GM19397 (cell line): ENCODE measurements at regions not wholly inside any gene's neighbourhood (a gene's known extent, or its start where the extent isn't known, plus 50 kb on each side); places are given as distances from the start of the nearest gene placed in this dataset.
"Not testable (repeated sequence)": the region's sequence is repeated elsewhere in the genome, so short reads cannot be mapped to it uniquely, and the experiment has no call there.

Experiments
- ATAC-seq: cut with Tn5 transposase; IDR thresholded peaks from one replicate; pipeline ENCODE4 v1.9.1; 2021; ENCODE audit warnings: mild to moderate bottlenecking, moderate library complexity; ENCODE audit not compliant: unreplicated experiment

DNA sequence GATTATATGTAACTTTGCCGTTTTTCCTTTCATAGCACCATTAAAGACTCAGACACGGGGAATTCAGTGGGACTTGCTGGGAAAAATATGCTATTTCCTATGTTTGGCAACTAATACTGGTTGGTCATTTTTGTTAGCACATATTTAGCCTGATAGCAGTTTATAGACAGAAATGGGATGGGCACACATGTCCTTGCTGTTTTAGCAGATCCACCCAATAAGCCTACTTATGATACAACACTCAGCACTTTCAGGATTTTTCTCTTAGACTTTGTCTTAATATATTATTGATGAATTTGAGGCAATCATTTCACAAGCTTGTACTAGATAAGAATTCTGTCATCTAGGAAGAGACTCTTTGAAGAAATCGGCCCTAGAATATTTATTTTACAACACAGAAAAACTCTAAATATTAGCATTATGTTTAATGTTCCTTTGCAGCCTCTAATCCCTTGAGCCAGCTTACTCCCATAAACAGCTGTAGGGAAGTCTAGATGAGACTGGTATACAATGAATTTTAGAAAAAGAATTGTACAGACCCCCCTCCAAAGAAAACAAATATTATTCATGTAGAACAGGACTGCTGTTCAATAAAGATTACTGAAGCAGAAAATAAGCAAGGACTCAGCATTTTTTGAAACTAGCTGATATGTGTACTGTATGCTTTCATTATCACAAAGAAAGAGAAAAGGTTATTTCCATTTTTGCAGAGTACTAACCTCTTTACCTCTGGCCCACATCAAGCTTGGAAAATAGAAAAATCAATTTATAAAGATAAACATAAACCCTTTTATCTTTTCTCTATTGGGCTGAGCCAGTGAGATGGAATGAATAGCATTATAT, 656.8 kb upstream of the SGO1 start:
- ATAC-seq, result no peak

DNA sequence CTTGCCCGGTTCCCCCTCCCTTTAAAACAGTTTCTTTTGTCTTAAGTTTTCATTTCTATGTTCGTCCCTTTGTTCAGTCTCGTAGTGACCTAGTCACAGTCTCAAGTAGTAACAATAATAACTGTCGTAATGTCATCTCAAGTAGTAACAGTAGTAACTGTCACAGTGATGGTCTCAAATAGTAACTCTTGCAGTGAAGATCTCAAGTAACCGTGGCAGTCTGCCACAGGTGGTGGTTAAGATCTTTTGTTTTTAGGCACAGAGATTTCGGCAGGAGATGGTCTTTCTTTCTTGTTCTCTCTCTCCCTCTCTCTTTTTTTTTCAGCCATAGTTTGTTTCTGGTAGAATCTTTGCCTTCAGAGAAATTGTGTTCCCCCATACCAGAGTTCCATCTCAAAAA, 656.0 kb upstream of the SGO1 start:
- ATAC-seq, result no peak

DNA sequence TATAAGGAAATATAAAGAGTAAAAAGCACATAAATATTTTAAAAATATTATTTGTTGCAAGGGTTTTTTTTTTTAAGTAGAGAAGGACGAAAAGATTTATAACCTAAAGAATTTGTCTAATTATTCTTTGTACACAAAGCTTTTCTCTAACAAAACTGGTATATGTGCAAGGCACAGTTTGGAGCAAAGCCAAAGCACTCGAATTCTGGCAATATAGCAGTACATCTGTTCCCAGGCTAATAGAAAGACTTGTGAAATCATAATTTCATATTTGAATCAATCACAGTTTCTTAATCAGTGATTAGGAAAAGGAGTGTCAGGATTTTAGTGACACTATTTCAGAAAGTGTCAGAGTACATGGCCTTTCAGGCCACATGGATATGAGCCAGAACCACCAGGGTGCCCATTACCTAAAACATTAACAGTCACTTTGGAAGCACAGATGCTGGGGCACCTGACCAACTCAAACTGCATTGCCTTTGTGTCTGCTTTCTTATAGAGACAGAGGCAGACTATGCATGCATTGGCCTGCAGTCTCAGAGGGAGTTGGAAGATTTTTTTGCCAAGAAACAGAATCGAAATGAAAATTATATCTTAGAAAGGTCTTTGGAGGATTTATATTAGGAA, 651.8 kb upstream of the SGO1 start:
- no peak for ATAC-seq

GRCh38 chr3:20836801-20837200, 650.8 kb upstream of the SGO1 start:
- ATAC-seq, result no peak

- no peak for ATAC-seq
Observed at GRCh38 chr3:20832963-20833362, 647.0 kb upstream of the SGO1 start.

GRCh38 chr3:20822251-20822650, 636.2 kb upstream of the SGO1 start:
- ATAC-seq, result no peak

DNA sequence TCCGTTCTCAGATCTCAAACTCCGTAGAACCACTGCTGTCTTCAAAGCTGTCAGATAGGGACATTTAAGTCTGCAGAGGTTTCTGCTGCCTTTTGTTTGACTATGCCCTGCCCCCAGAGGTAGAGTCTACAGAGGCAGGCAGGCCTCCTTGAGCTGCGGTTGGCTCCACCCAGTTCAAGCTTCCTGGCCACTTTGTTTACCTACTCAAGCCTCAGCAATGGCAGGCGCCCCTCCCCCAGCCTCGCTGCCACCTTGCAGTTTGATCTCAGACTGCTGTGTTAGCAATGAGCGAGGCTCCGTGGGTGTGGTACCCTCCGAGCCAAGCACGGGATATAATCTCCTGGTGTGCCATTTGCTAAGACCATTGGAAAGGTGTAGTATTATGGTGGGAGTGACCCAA, 634.9 kb upstream of the SGO1 start:
- ATAC-seq, result not testable (repeated sequence)

GRCh38 chr3:20811631-20812030, 625.6 kb upstream of the SGO1 start:
- no peak for ATAC-seq

DNA sequence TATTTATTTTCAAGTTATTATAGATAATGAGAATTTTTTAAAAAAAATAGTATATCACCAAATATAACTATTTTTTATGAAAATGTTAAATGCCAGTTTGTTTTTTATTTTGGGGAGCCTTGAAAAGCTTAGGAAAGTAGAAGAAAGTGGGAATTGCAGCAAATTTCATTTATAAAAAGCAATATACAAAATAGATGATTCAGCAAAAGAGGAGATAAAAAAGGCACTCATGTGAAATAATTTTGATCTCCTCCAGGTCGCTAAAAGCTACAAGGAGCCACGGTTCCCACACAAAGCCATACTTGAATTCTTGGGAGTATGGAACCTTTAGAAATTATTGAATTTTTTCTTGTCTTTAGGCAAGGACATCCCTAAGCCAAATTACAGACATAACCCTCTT, 625.0 kb upstream of the SGO1 start:
- ATAC-seq, result no peak

DNA sequence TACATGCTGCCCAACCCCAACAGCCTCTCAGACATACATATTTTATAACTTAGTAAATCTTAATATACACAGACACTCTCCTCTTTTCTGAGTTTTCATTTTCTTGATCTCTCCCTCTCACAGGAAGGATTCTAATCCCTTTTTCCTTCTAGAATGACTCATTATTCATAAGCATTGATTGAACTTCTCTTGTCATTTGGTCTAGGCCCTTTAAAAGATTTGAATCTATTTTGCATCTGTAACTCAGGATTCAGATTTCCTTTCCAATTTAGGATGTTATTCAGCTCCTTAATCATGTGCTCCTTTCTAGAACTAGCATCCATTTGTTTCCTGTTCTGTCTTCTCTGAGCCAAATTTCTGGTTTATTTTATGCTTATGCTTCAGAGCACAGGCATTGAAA, 624.5 kb upstream of the SGO1 start:
- ATAC-seq, result no peak

DNA sequence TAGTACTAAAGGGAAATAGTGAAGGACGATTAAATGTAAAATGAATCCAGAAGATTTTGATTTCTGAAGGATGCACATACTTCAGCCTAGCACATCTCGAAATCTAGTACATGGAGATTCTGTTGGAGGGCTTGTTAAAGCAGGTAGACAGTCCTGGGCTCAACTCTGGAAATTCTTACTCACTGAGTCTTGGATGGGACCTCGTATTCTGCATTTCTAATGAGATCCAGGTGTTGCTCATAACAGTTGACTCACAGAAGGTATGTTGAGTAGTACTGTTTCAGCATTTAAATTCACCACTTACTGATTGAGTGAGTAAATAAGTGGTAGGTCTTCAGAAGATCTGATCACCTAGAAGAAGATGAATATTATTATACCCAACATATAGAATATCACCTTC, 623.4 kb upstream of the SGO1 start:
- no peak for ATAC-seq

- ATAC-seq, result no peak
Observed at GRCh38 chr3:20808864-20809263, 622.9 kb upstream of the SGO1 start.

GRCh38 chr3:20798666-20799065, 612.7 kb upstream of the SGO1 start:
- ATAC-seq, result no peak

DNA sequence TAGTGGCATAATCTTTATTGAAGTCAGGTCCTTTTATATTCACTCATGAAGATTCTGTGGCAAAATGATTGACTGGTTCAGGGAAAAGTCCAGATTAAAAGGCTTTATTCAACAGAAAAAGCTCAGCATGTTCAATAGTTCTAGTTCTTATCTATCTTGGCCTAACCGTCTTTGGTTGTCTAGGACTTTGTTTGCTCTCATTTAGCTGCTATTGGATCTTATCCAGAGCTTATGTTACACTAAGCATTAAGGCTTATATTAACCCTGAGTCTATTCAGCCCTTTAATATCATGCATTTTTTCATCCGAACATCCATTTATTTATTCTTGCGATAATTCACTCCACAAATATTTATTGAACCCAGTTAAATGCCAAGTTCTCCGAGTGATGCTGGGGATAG, 601.0 kb upstream of the SGO1 start:
- ATAC-seq, result no peak

GRCh38 chr3:20776692-20777091, 590.7 kb upstream of the SGO1 start:
- no peak for ATAC-seq

GRCh38 chr3:20776286-20776685, 590.3 kb upstream of the SGO1 start:
- no peak for ATAC-seq

GRCh38 chr3:20773320-20773984, 587.4 kb upstream of the SGO1 start:
- ATAC-seq, result no peak

- no peak for ATAC-seq
Observed at GRCh38 chr3:20772869-20773268, 586.9 kb upstream of the SGO1 start.

DNA sequence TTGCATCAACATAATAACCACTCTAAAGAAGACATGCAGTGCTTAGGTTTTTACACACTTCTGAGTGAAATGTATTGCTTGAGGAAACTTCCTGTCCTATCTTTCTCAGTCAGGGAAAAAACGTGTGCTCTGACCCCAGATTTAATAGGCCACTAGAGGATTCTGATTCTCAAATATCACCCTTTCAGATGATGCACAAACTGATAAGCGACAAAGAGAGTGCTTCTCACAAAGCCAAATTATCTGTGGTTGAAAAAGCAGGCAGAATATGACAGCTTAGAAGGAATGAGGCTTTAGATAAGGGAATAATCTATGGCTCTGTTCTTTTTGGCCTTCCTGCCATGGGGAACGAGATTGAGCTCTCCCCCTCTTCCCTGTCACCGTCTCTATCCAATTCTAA, 583.4 kb upstream of the SGO1 start:
- no peak for ATAC-seq

DNA sequence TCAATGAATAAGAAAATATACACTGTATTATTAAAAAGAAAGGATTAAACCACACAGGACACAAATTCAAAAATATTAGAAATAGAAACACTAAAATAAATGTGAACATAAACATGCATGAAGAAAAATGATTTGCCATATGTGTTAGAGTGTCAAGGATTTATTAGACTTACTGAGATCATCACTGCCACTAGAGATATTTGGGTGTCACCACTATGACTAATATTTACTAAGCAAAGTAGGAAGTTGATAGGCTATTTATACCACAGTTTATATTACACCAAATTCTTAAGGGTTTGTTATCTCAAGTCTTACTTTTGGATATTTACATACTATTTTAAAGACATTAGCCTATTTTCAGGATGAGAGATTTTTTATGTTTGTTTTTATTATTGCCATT, 575.0 kb upstream of the SGO1 start:
- no peak for ATAC-seq

DNA sequence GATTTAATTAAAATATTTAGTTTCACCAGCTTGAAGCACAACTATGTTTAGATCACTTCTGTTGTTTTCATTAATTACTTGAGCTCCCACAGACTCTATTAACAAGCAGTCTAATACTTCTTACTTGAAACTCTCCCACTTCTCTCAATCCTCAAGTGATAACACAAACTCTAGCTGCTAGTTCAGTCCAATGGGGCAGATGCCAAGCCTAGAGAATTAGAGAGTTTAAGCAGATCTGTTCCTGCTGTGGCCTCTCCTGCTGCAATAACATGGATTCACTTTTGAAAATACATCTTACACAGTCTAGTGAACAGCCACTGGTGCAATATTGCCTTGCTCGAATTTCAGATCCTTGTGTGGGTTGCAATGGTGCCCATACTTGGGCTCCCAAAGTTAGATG, 566.4 kb upstream of the SGO1 start:
- ATAC-seq, result no peak

DNA sequence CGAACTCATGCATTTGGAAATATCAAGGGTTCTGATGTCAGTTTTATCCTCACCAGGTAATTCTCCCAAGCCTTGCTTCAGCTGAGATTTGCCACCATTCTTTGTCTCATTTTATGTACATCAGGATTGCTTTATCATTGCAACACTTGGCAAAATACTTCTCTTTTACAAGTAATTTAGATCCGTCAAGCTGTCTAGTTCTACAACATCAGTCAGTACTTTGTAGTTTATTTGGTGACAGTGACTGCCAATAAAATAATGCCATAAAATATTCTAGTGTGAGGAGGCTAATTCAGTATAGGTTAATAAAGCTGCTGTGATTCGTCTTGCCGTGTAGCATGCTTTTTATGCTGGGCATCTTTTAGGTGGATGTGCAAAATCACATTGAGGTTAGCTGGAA, 565.3 kb upstream of the SGO1 start:
- no peak for ATAC-seq
